ENCODE measurements at regions not wholly inside any gene's neighbourhood (a gene's known extent, or its start where the extent isn't known, plus 50 kb on each side); places are given as distances from the start of the nearest gene placed in this dataset.
A peak's percentile ranks its signal among the peaks of the same experiment; 100 is the strongest.

DNA sequence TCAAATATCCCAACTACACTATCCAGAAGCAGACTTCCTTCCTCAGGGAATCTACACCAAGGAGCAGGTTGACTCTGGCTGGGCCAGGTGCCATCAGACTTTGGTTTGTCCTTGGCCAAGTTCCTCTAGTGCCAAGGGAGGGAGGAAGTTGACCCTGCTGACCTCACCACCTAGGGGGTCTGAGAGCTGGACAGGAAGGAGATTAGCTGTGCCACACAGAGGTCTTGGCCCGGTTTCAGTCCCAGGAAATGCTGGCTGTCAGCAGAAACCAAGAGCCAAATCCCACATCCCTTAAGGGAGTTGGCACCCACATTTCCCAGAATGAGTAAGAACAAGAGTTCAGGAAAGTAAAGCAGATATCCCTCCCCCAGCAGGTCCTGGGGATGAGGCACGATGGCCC lies 178.2 kb downstream of the SALL1 start:
- no peak for DNase-seq (ENCODE audit: extremely low read depth, insufficient read length)
- TF ChIP-seq CTCF (IDR thresholded peaks at IDR 0.05; ENCODE audit: insufficient read depth, low read length, poor library complexity, severe bottlenecking): no peak
- H3K36me3 ChIP-seq (ENCODE audit: control insufficient read depth, insufficient read depth, low read length): no peaks in the 10 kb centered on the region
- H3K27me3 ChIP-seq (replicated peaks; ENCODE audit: control insufficient read depth, insufficient read depth, low read length): no peaks in the 10 kb centered on the region; the same call in none of the 2 replicates
- no peak overlapping the region for H3K4me3 ChIP-seq (replicated peaks; ENCODE audit: low read depth, low read length)

GRCh38 chr16:50970281-50970680 lies 180.8 kb downstream of the SALL1 start:
- Histone ChIP-seq H3K27me3 (replicated peaks; ENCODE audit: control insufficient read depth, insufficient read depth, low read length) (no peaks in the 10 kb centered on the region; the same call in none of the 2 replicates), H3K4me3 (replicated peaks; ENCODE audit: low read depth, low read length) (no peak overlapping the region), H3K36me3 (ENCODE audit: control insufficient read depth, insufficient read depth, low read length) (no peaks in the 10 kb centered on the region)
- DNase-seq (ENCODE audit: extremely low read depth, insufficient read length): no peak
- TF ChIP-seq CTCF (IDR thresholded peaks at IDR 0.05; ENCODE audit: insufficient read depth, low read length, poor library complexity, severe bottlenecking): no peak

DNA sequence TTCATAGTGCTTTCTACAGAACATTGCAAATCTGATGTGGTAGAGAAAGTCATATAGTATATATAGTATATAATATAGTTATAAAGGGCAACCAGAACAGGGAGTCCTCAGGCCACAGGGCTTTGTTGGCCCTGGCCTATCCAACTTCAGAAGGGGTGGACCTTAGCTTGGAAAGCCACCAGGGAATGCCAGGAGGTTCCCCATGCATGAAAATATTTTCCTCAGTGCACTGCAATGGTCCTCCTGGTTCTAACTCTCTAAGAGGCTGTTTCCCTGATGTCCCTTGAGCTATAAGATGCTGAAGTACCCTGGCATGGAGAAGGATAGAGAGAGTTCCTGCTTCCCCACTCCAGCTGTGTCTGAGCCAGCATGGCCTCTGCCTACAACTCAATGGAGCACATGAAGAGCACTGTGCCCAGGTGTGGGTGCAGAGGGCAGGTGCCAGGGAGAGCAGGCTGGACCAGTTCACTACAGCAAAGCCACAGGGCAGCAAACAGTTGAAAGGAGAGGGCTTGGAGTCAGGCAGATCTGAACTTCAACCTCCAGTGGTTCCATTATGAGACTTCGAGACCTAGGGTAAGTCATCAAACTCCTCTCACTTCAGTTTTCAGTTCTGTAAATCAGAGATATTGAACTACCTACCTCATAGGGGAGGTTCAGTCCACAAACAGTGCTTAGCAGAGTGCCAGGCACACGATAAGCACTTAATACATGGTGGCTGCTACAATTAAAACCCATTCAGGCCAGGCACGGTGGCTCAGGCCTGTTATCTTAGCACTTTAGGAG lies 183.1 kb downstream of the SALL1 start:
- peak; percentile 26 for DNase-seq (ENCODE audit: extremely low read depth, insufficient read length)
- no peak for TF ChIP-seq CTCF (IDR thresholded peaks at IDR 0.05; ENCODE audit: insufficient read depth, low read length, poor library complexity, severe bottlenecking)
- H3K36me3 ChIP-seq (ENCODE audit: control insufficient read depth, insufficient read depth, low read length): no peaks in the 10 kb centered on the region
- no peak overlapping the region for H3K4me3 ChIP-seq (replicated peaks; ENCODE audit: low read depth, low read length)
- no peaks in the 10 kb centered on the region for H3K27me3 ChIP-seq (replicated peaks; ENCODE audit: control insufficient read depth, insufficient read depth, low read length)

DNA sequence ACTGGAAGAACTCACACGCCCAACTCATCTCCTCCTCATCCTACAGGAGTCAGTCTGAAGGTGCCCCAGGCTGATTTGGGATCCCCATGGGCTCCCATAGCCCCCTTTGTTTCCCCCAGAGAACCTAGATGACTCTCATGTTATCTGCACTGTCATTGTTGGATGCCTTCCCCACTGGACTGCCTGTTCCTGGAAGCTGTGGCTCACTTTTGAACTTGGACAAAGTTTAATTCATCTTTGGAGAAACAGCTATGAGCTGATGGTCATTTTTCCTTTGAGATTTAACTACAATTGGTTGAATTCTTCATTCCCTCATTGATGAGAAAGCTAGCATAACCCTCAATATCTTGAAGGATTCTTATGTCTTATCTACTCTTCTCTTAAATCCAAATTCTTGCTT lies 186.6 kb downstream of the SALL1 start:
- no peak for TF ChIP-seq CTCF (IDR thresholded peaks at IDR 0.05; ENCODE audit: insufficient read depth, low read length, poor library complexity, severe bottlenecking)
- H3K27me3 ChIP-seq (replicated peaks; ENCODE audit: control insufficient read depth, insufficient read depth, low read length): no peaks in the 10 kb centered on the region
- DNase-seq (ENCODE audit: extremely low read depth, insufficient read length): no peak
- H3K36me3 ChIP-seq (ENCODE audit: control insufficient read depth, insufficient read depth, low read length): no peaks in the 10 kb centered on the region
- H3K4me3 ChIP-seq (replicated peaks; ENCODE audit: low read depth, low read length): no peak overlapping the region

- DNase-seq (ENCODE audit: extremely low read depth, insufficient read length): no peak
- Histone ChIP-seq H3K4me3 (replicated peaks; ENCODE audit: low read depth, low read length) (no peak overlapping the region), H3K27me3 (replicated peaks; ENCODE audit: control insufficient read depth, insufficient read depth, low read length) (no peaks in the 10 kb centered on the region), H3K36me3 (ENCODE audit: control insufficient read depth, insufficient read depth, low read length) (no peaks in the 10 kb centered on the region)
- no peak for TF ChIP-seq CTCF (IDR thresholded peaks at IDR 0.05; ENCODE audit: insufficient read depth, low read length, poor library complexity, severe bottlenecking)
Observed at GRCh38 chr16:50961952-50962351, 189.1 kb downstream of the SALL1 start.

Data from GM06990 (cell line).